LNCaP clone FGC (cell line): ENCODE measurements at regions not wholly inside any gene's neighbourhood (a gene's known extent, or its start where the extent isn't known, plus 50 kb on each side); places are given as distances from the start of the nearest gene placed in this dataset.

ENCODE experiments used
- DNase-seq: peaks from one replicate; pipeline ENCODE4 v3.0.0-alpha.2; 2011; ENCODE audit warnings: low read depth
- H3K4me3 ChIP-seq: 2 replicates; pipeline ENCODE4 v1.5.1; 2011; ENCODE audit warnings: mild to moderate bottlenecking, low read depth, low read length, control low read depth
- TF ChIP-seq, protein P1 (sequence below): IDR thresholded peaks from 2 replicates; pipeline ENCODE4 v1.5.1; 2012; ENCODE audit warnings: mild to moderate bottlenecking; ENCODE audit not compliant: control insufficient read depth, insufficient read depth; ENCODE audit errors: extremely low read depth

DNA sequence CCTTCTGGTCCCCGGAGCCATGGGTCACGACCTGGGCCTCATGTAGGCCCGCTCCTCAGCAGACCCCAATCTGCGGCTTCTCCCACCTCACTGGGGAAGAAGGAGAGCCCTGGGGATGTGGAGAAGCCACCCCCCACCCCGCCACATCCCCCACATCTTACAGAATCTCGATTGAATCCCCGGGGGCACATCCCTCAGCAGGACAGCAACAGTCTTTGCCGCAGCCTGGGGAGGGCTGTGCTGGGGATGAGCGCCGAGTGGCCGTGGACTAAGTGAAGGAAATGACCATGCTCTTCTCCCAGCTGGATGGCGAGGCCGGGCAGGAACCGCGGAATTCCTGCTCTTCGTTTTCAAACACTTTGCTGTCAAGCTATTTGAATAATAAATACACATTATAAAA, 169.0 kb upstream of the RTL1 start:
- H3K4me3 ChIP-seq: no peak overlapping the region
- TF ChIP-seq, protein P1, sequence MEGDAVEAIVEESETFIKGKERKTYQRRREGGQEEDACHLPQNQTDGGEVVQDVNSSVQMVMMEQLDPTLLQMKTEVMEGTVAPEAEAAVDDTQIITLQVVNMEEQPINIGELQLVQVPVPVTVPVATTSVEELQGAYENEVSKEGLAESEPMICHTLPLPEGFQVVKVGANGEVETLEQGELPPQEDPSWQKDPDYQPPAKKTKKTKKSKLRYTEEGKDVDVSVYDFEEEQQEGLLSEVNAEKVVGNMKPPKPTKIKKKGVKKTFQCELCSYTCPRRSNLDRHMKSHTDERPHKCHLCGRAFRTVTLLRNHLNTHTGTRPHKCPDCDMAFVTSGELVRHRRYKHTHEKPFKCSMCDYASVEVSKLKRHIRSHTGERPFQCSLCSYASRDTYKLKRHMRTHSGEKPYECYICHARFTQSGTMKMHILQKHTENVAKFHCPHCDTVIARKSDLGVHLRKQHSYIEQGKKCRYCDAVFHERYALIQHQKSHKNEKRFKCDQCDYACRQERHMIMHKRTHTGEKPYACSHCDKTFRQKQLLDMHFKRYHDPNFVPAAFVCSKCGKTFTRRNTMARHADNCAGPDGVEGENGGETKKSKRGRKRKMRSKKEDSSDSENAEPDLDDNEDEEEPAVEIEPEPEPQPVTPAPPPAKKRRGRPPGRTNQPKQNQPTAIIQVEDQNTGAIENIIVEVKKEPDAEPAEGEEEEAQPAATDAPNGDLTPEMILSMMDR: no peak
- no peak for DNase-seq

DNA sequence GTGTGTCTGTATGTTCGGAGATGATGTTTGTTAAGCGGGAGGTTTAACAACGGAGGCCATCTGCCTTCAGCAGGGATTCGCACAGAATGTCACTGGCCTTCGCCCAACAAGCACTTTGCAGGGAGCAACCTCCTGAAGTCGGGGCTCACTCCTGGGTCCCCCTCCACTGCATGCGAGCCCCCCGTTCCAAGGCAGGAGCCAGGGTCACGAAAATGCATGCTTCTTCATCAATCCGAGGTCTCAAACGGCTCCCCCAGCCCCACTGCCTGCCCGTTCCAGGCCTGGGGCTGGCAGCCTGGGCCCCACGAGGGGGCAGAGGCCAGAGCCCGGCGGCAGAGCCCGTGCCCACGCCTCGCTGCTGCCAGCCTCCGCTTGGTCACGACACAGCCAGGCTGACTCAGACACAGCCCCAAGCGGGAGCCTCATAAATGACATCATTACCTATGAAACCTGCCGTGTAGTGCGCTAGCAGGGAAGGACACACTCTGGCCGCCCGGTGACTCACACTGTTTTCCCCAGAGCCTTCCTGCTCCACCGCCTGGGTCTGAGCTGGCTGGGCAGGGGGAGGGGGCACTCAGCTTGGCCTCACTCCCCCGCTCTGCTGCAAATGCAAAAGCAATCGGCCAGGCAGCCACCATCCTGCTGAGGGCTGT, 169.5 kb upstream of the RTL1 start:
- DNase-seq: peak; percentile 84

DNA sequence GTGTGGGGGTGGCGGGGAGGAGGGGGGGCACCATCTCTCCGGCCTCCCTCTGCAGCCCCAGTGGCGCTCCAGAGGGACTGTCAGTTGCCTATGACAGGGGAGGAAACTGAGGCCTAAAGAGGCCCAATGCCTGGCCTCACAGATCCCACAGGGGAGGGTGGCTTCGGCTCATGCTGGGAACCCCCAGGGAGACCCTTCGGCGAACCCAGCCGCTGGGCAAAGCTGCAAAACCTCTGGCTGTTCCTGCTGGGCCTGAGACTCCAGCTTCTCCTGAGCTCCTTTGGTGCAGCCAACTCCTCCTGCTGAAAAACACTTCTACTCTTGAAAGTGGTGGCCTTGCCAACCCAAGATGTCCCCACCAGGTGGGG, 170.1 kb upstream of the RTL1 start:
- DNase-seq: no peak
- H3K4me3 ChIP-seq: no peak overlapping the region
- TF ChIP-seq, protein P1: no peak

More for the DNA sequence above, 169.5 kb upstream of the RTL1 start:
- TF ChIP-seq, protein P1: peak; percentile 27; the same call in 1 of the 2 replicates
- H3K4me3 ChIP-seq: no peak overlapping the region

DNA sequence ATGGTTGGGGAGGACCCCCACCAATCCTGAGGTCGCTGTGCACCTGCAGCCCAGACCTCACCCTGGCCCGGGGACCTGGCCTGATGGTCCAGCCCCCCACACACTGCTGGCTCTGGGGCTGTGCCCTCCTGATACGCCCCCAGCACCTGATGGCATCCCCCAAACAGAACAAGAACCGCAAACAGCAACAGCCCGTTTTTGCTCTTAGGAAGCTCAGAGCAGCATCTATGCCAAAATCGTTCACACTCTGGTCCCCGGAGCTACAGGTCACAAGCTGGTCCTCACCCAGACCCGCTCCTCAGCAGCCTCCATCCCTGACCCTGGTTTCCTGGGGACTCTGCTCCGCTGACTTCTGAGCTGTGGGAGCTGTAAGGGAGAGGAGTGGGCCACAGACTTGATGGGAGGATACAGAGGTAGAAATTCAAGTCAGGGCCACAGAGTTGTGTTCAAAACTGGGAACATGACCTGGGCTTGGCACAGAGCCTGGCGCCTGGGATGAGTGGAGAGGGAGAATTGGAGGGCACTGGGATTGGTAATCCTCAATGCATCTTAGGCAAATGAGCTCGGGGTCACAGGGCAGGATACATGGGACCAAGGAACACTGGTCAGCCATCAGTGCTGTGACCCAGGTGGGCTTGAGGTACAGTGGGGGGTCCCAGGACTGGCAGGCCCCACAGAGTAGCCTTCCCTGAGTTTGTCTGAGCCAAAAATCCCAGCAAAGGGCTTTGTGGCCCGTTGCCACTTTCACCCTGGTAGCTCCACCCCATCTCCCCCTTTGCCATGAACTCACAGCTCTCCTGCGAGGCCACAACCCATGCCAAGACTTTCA, 170.9 kb upstream of the RTL1 start:
- DNase-seq: no peak
- TF ChIP-seq, protein P1: no peak
- no peak overlapping the region for H3K4me3 ChIP-seq

DNA sequence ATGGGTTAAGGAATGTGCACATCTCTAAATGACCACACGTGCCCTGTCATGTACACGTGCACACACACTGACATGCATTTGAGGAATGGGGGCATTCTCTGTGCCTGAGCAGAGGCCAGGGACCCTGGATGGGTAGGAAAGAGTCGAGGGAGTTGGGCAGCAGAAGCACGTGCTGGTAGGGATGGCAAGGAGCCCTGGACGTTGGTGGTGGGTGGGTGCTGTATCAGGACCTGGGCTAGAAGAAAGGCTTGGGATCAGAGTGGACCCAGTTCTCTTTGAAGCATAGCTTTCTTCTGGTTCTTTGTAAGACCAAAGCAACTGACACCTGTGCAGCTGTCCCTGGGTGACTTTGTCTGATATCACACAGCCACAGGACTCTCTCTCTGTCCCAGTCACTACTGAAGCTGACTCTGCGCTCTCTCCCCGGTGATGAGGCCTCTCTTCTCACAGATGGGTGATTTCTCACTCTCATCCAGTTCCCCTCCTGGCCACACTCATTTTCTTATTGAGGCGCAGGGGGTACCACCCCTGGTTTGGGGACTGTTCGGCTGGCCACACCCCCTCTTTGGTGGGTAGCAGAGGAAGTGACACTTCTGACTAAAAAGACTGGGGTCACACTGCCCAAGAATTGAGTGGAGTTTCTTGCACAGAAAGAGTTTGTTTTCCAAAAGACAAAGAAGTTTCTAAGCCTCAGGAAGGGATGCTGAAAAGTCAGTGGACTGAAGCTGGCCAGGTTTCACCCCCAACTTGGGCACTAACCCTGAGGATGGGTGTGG, 171.7 kb upstream of the RTL1 start:
- TF ChIP-seq, protein P1: no peak
- no peak overlapping the region for H3K4me3 ChIP-seq
- DNase-seq: no peak

DNA sequence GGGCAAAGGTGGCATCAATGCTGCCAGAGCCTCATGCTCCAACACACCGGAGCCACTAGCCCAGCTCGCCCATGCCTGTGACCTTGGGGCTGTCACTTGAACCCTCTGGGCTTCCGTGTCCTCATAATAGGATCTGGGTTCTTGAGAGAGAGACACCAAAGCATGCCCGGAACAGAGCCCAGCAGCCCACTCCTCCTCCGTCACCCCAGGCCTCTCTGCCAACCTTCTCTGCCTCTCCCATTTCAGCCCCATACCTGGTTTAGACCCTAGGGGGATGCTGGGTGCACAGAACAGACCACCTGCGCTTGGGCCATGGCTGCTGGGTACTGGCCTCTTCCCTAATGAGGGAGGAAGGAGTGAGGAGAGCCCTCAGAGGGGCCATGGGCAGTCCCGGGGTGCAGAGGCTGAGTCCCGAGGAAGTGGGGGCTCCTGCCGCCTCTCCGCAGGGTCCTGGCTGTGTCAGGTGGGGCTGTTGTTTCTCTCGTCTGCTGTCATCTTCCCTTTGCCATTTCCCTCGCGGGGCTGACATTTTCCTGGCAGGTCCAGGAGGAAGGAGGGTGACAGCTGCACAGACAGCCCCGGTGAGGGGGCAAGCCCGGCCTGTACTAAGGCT, 172.4 kb upstream of the RTL1 start:
- DNase-seq: no peak
- no peak overlapping the region for H3K4me3 ChIP-seq
- TF ChIP-seq, protein P1: no peak
